NCI-H774 (cell line): ENCODE measurements at regions not wholly inside any gene's neighbourhood (a gene's known extent, or its start where the extent isn't known, plus 50 kb on each side); places are given as distances from the start of the nearest gene placed in this dataset.

Experiments used
- DNase-seq: peaks from one replicate; lab custom pipeline; 2025; lab: John Stamatoyannopoulos, UW

GRCh38 chr4:156496797-156497196, 474.8 kb downstream of the PDGFC start:
- DNase-seq: no peak

- DNase-seq: no peak
These were observed 475.8 kb downstream of the PDGFC start for GRCh38 chr4:156495836-156496235.

- no peak for DNase-seq
These were observed 476.5 kb downstream of the PDGFC start for GRCh38 chr4:156495091-156495490.

GRCh38 chr4:156493858-156494257, 477.7 kb downstream of the PDGFC start:
- DNase-seq: no peak

- no peak for DNase-seq
These were observed 484.5 kb downstream of the PDGFC start for GRCh38 chr4:156487107-156487506.

GRCh38 chr4:156481845-156482244, 489.8 kb downstream of the PDGFC start:
- no peak for DNase-seq

- no peak for DNase-seq
These were observed 494.0 kb downstream of the PDGFC start for GRCh38 chr4:156477636-156478035.

GRCh38 chr4:156476359-156476758, 495.2 kb downstream of the PDGFC start:
- no peak for DNase-seq

GRCh38 chr4:156475322-156475721, 496.3 kb downstream of the PDGFC start:
- DNase-seq: no peak

- no peak for DNase-seq
These were observed 498.4 kb downstream of the PDGFC start for GRCh38 chr4:156473151-156473550.

GRCh38 chr4:156472624-156473023, 499.0 kb downstream of the PDGFC start:
- DNase-seq: no peak

- DNase-seq: no peak
These were observed 505.9 kb upstream of the CTSO start for GRCh38 chr4:156459584-156459983.

GRCh38 chr4:156456830-156457229, 503.2 kb upstream of the CTSO start:
- DNase-seq: no peak

GRCh38 chr4:156443488-156443887, 489.8 kb upstream of the CTSO start:
- DNase-seq: no peak

- DNase-seq: no peak
These were observed 489.2 kb upstream of the CTSO start for GRCh38 chr4:156442912-156443311.

- no peak for DNase-seq
These were observed 486.0 kb upstream of the CTSO start for GRCh38 chr4:156439576-156440200.

- DNase-seq: no peak
These were observed 484.0 kb upstream of the CTSO start for GRCh38 chr4:156437666-156438065.

- DNase-seq: no peak
These were observed 468.9 kb upstream of the CTSO start for GRCh38 chr4:156422576-156422975.

GRCh38 chr4:156420623-156421022, 467.0 kb upstream of the CTSO start:
- DNase-seq: no peak

GRCh38 chr4:156419080-156419685, 465.5 kb upstream of the CTSO start:
- DNase-seq: no peak

GRCh38 chr4:156414406-156414805, 460.7 kb upstream of the CTSO start:
- no peak for DNase-seq

- DNase-seq: no peak
These were observed 459.8 kb upstream of the CTSO start for GRCh38 chr4:156413239-156414135.

- no peak for DNase-seq
These were observed 457.9 kb upstream of the CTSO start for GRCh38 chr4:156411531-156411930.
